ENCODE measurements at regions not wholly inside any gene's neighbourhood (a gene's known extent, or its start where the extent isn't known, plus 50 kb on each side); places are given as distances from the start of the nearest gene placed in this dataset.

DNA sequence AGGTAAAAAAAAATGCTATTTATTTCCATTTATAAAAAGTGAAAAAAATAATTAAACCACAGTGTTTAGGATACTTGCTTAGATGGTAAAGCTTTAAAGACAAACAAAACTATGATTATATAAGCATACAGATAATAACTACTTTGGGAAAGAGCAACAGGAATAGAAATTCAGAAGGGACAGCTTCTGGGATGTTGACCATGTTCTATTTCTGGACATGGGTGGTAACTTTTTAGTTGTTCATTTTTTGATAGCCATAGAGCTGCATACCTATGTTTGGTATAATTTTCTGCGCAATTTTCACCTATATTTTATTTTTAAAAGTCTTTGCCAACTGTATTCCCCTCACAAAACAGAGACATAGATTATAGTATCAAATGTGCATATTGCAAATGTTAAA, 572.0 kb upstream of the NR2F2 start:
- ChIA-PET CTCF (ENCODE audit: partially characterized antibody) (interaction anchor here (0.6 to 2.1 kb wide), 2 partner anchors 263 to 586 kb away, joined by 3 to 4 read pairs; no protein-coding TSS in a partner anchor), POLR2A (ENCODE audit: partially characterized antibody) (no interaction called here)
- Histone ChIP-seq H3K23ac (ENCODE audit: insufficient read length) (no peak overlapping the region), H4K20me1 (replicated peaks in 1 of 2; ENCODE audit: control insufficient read depth in 1 of 2, insufficient read depth in 2 of 2, low read length in 2 of 2) (no peaks in the 10 kb centered on the region), H3K14ac (ENCODE audit: insufficient read length) (no peak overlapping the region), H2AK5ac (ENCODE audit: low read depth, low read length) (no peak overlapping the region), H3K4me3 (ENCODE audit: extremely low read depth in 1 of 4, insufficient read depth in 2 of 4, low read depth in 3 of 4, low read length in 4 of 4) (no peak overlapping the region), H2BK5ac (ENCODE audit: low read depth, low read length) (no peak overlapping the region), H3K56ac (replicated peaks; ENCODE audit: insufficient read length, low read depth, low read length) (no peak overlapping the region), H2BK20ac (ENCODE audit: low read length) (no peak overlapping the region), H3K79me2 (ENCODE audit: control insufficient read depth in 1 of 2, insufficient read depth in 2 of 2, low read length in 2 of 2) (no peaks in the 10 kb centered on the region), H3K9me3 (ENCODE audit: insufficient read depth in 2 of 2, low read depth in 1 of 2, low read length in 1 of 2) (no peaks in the 10 kb centered on the region), H4K91ac (replicated peaks; ENCODE audit: insufficient read length, low read length) (no peak overlapping the region), H2BK120ac (replicated peaks; ENCODE audit: low read depth, low read length) (no peak overlapping the region), H2BK12ac (ENCODE audit: low read depth, low read length) (no peak overlapping the region), H3K79me1 (ENCODE audit: low read depth, low read length) (no peaks in the 10 kb centered on the region), H3K9ac (replicated peaks in 1 of 4; ENCODE audit: extremely low read depth in 1 of 4, low read depth in 3 of 4, low read length in 3 of 4) (no peak overlapping the region), H2AFZ (ENCODE audit: low read length) (no peak overlapping the region), H3K27ac (ENCODE audit: low read depth, low read length) (no peak overlapping the region), H3K18ac (ENCODE audit: extremely low read depth, low read length) (no peak overlapping the region), H3K23me2 (ENCODE audit: low read depth, low read length) (no peaks in the 10 kb centered on the region), H3K4ac (replicated peaks; ENCODE audit: insufficient read length, low read depth, low read length) (no peak overlapping the region), H3K36me3 (ENCODE audit: control insufficient read depth in 2 of 4, insufficient read depth in 4 of 4, low read length in 3 of 4) (no peaks in the 10 kb centered on the region), H3K27me3 (replicated peaks in 1 of 4; ENCODE audit: control insufficient read depth in 3 of 4, extremely low read depth in 1 of 4, insufficient read depth in 3 of 4, low read length in 3 of 4) (no peaks in the 10 kb centered on the region), H4K5ac (ENCODE audit: insufficient read length, low read depth, low read length) (no peak overlapping the region), H3K4me2 (ENCODE audit: insufficient read depth in 1 of 2, low read depth in 2 of 2, low read length in 2 of 2) (no peak overlapping the region), H3K4me1 (replicated peaks in 1 of 4; ENCODE audit: control insufficient read depth in 3 of 4, insufficient read depth in 4 of 4, low read length in 3 of 4) (peaks cover 0 to 4% (median 0%) of the 10 kb centered on the region in 4 experiments; a peak in 1 of 7 replicates), H4K8ac (ENCODE audit: extremely low read depth, insufficient read depth, low read length) (no peak overlapping the region), H2BK15ac (ENCODE audit: low read length) (no peak overlapping the region)
- DNase-seq (ENCODE audit: low read depth in 1 of 2, low spot score in 2 of 2) (no peak), FAIRE-seq (no peak)
- 100% methylated on average over 1 of the region's 1 CpG; no CpG with 5 or more reads in 1 of the 2 experiments for WGBS, 2 experiments (ENCODE audit: extremely low coverage in 1 of 2, insufficient coverage in 1 of 2, insufficient read length in 1 of 2, insufficient replicate concordance in 2 of 2, low coverage in 1 of 2, low lambda C conversion rate in 2 of 2, missing lambda C conversion rate in 1 of 2)
- TF ChIP-seq SAP30 (IDR thresholded peaks at IDR 0.05; ENCODE audit: insufficient read depth, insufficient replicate concordance, low read length) = no peak
- TF ChIP-seq RXRA (IDR thresholded peaks at IDR 0.05; ENCODE audit: insufficient read depth, low read depth, low read length) = no peak
- no peak for TF ChIP-seq FOSL1 (IDR thresholded peaks at IDR 0.05; ENCODE audit: insufficient read depth, low read depth, low read length)
- no peak for TF ChIP-seq HDAC6 (IDR thresholded peaks at IDR 0.05; ENCODE audit: low read depth, low read length)
- TF ChIP-seq RNF2 (IDR thresholded peaks at IDR 0.05; ENCODE audit: borderline replicate concordance, low read depth, low read length, missing control alignments, poor library complexity, severe bottlenecking) = no peak
- TF ChIP-seq TBP (IDR thresholded peaks at IDR 0.05; ENCODE audit: low read depth, low read length) = no peak
- TF ChIP-seq RAD21 (IDR thresholded peaks at IDR 0.05 in 1 of 2, conservative IDR thresholded peaks at IDR 0.05 in 1 of 2; ENCODE audit: low read depth in 2 of 2, low read length in 2 of 2) = no peak
- TF ChIP-seq SP4 (IDR thresholded peaks at IDR 0.05; ENCODE audit: low read length) = no peak
- no peak for TF ChIP-seq TCF12 (IDR thresholded peaks at IDR 0.05; ENCODE audit: low read depth, low read length)
- no peak for TF ChIP-seq NRF1 (IDR thresholded peaks at IDR 0.05; ENCODE audit: low read depth, low read length)
- no peak for TF ChIP-seq ZNF274 (IDR thresholded peaks at IDR 0.05; ENCODE audit: borderline replicate concordance, extremely low read depth, low read length)
- TF ChIP-seq SUZ12 (IDR thresholded peaks at IDR 0.05; ENCODE audit: low read length) = no peak
- TF ChIP-seq USF2 (IDR thresholded peaks at IDR 0.05; ENCODE audit: low read length) = no peak

All from H1 (cell line).